Suppressor macrophage treated with lipopolysaccharide for 4 hours (primary cell): ENCODE measurements at regions not wholly inside any gene's neighbourhood (a gene's known extent, or its start where the extent isn't known, plus 50 kb on each side); places are given as distances from the start of the nearest gene placed in this dataset.

Source experiments
- DNase-seq: peaks from one replicate; pipeline ENCODE4 v3.0.0-alpha.2; 2020

DNA sequence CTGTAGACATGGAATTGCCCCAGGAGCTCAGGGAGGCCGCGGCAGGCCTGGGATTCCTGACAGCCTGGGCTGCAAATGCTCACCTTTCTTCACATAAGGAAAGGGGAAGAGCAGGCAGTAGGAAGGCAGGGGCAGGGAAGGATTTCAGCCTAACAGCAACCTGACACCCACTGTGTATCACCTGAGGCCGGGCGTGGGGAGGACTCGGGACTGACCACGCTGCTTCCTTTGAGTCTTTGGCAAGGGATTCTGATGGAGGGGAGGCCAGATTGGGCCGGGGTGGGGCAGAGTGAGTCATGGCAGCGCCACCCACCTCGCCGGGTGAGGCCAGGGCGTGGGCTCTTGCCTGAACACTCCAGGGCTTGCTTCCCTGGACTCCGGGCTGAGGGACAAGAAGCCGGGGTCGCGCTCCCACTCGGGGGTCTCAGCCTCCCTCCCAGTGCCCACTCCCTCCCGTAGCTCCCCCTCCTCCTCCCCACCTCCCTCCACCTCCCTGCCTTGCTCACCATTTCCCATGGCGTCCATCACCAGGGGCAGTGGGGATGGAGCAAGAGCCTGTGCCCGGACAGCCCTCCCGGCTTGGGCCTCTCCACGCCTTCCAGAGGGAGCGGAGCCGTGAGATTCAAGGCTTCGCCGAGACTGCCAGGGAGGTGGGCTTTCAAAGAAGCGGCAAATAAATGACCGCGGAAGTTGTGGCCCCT lies 247.9 kb upstream of the RTL1 start:
- DNase-seq, result no peak

DNA sequence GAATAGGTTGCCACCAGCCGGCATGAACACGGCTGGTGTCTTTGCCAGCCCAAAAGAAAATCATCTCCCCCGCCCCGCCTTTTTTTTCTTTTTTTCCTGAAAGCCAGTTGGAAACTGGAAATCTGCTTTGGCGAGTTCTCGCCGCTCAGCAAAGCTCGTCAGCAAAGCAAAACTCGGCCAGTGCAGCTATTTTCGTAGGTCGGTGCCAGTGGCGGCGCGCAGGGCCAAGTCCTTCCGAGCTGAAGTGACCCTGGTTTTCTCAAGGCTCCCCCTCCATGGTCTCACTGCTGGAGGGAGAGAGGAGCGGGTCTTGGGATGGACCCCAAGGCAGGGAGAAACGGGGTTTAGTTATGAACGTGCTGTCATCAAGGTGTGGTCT lies 248.4 kb upstream of the RTL1 start:
- DNase-seq, result no peak

DNA sequence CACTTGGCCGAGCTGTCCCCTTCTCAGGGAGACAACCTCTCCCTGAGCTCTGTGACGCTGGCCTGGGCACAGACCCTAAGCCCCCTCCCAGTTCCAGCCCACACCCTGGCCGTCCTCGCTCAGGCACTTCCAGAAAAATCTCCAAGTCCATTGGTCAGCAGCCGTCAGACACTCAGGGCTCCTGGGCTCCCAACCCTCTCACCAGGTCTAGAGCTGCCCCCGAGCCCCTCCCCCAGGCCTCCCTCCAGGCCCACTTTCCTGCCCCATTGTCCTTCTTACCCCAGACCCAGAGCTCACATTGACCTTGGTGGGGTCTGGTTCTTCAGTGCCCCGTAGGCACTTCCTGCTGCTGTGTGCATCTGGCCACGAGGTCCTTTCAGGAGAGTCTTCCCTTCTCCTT lies 249.3 kb upstream of the RTL1 start:
- DNase-seq, result no peak

DNA sequence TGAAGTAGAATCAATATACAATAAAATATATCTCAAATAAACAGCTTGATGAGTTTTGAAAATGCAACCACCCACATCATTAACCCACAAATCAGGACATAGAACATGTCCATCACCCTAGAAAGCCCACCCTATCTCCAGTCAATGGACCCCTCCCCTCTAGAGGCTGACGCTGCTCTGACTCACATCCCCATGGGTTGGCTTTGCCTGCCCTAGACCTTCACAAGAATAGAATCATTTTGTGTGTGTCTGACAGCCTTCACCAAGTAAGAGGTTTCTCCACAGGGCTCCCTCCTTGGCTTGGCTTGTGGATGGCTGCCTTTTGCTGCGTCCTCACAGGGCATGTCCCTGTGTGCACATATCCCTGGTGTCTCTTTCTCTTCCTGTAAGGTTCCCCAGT lies 250.2 kb upstream of the RTL1 start:
- DNase-seq, result no peak

DNA sequence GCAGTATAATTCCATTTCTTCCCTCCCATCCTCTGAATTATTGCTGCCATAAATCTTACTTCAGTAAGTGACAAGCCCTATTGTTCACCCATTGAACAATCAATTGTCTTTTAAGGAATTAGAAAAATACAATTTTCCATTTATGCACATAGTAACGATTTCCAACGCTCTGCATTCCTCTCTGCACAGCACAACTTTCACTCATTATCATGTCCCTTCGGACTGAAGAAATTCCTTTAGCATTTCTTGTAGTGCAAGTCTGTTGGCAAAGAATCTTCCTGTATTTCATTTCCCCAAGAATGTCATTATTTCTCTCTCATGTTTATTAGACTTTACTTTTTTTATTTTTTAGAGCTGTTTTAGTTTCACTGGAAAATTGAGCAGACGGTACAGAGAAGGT lies 252.1 kb upstream of the RTL1 start:
- DNase-seq, result no peak

DNA sequence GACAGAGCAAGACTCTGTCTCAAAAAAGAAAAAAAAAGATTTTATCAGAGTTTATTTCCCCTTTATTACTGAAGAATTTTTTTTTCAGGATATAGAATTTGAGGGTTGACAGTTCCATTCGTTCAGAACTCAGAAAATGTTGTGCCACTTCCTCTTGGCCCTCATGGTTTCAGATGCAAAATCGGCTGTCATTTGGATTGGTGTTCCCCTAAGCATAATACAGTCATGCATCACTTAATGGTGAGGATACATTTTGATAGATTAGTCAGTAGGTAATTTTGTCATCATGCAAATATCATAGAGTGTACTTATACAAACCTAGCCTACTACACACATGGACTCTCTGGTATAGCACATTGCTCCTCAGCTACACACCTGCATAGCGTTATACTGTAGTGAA lies 263.9 kb upstream of the RTL1 start:
- no peak for DNase-seq

DNA sequence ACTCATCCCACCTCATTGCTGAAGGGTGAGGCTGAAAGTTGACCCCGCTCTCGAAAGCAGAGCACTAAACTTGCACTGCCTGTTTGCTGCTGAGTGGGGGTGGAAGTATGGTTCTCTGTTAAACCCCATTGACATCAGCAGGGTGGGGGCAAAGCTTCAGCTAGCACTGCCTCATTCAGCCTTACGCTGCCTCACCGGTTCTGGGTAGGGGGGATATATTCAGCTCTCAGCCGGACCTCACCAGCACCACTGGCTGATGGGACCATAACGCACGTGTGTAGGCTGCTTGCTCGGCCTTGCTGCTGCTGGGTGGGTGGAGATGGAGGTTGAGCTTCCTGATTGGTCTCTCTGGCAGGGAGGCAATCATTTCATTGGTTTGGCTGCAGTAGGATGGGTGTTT lies 265.7 kb upstream of the RTL1 start:
- DNase-seq, result no peak

DNA sequence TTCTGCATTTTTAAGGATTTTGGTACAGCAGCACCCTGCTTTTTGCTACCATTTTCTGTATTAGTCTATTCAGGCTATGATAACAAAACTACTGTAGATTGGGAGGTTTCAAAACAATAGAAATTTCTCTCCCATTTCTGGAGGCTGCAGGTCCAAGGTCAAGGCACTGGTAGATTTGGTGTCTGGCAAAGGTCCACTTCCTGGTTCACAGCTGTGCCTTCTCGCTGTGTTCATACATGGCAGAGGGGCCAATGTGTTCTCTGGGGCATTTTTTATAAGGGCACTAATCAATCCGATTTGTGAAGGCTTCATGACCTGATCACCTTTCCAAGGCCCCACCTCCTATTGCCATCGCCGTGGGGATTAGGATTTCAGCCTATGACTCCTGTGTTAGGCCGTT lies 268.1 kb upstream of the RTL1 start:
- DNase-seq, result no peak

DNA sequence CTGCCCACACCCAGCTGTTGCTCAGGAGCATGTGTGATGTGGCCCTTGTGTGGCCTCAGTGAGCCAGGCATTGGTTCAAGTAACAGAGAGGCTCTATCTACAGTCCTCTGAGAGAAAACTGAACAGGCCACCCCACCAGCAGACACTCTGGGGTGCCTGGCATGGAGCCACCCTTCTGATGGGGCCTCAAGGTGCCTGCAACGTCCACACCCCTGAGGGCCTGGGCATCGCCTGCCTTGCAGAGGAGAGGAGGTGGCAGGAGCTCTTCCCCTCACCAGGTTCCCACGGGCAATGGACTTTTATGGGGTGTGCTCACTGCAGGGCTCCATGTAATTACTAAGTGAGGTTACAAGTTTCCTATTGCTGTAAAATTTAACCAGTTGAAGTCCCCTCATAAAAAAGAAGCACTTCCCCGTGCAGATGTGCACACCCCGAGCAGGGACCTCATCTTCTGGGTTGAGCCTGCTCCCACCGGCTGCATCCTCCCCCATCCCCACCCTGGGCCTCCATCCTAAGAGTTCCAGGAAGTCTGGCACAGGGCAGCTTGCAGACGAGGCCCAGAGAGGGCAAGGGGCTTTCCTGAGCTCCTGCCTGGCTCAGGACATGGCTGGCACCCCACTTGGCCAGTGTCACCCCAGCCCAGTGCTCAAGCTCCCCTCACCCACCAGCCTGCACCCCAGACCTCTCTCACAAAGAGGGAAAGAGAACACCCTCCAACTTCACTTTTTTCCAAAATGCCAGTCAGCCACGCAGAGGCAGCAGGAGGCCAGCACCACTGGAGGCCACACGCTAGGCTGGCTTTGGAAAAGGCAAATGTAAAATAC lies 270.4 kb upstream of the RTL1 start:
- DNase-seq, result no peak

DNA sequence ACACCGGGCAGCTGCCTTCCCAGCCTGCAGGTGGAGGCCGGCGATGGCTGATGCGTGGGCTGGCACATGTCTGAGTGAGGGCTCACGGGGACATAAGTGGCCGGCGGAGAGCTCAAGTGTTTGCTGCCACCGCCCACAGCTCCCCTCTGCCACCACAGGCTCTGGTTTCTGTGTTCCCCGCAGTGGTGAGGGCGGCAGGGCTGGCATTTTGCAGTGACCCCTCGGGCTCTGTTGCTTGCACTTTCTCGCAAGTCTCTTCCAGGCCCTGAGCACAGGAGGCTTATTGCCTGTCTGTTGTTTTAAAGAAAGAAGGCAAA lies 271.0 kb upstream of the RTL1 start:
- DNase-seq, result no peak

DNA sequence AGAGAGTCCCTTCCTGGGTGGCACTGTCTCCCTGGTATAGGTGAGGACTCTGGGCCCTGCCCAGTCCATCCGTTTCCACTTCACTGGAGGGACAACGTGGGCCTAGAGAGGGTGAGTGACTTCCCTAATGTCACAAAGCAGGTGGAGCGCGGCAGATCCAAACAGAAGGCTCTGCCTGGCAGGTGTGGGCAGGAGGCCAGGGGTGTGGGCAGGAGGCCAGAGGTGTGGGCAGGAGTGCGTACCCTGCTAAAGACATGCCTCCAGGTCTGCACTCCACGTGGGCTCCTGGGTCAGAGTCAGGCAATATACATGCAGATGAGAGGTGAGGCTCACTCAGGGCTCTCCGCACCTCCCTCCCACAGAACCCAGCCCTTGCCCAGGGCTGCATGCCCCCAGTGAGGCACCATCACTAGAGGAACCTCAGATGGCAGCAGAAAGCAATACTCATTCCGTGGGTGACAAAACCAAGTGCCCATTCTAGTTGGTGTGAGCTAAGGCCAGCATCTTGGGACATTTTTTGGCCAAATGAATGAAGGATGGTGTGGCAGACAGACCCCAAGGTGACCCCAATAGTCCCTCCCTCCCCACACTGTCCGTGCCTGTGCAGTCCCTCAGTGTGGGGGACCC lies 271.6 kb upstream of the RTL1 start:
- no peak for DNase-seq

DNA sequence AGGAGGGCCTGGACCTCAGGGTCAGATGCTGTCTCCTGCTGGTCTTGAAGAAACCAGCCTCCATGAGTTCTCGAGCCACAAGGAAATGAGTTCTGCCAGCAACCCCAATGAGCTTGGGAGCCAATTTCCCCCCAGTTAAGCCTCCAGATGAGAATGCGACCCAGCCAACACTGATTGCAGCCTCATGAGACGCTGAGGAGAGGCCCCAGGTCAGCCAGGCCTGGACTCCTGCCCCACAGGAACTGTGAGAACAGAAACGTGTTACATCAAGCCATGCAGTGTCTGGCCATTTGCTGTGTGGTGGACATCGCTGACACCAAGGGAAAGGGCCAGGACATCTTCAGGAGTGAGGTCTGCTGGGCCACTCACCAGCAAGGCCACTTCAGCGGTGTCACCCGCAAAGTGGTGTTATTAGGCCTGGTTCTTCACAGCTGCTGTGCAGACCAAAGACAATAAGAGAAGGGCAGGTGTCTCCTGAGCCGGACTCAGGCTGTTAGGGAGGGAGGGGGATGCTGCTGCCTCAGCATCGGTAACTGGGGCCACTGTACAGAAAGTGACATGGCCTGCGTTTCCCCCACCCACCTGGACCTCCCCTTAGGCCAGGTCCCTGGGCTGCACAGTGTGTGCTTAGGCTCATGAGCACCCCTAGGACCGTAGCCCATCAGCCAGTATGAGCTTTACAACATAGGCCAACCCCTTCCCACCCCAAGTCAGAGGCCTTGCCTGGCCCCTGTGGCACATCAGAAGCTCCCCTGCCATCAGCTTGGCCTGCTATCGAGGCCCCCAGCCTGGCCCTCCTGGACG lies 272.4 kb upstream of the RTL1 start:
- no peak for DNase-seq

DNA sequence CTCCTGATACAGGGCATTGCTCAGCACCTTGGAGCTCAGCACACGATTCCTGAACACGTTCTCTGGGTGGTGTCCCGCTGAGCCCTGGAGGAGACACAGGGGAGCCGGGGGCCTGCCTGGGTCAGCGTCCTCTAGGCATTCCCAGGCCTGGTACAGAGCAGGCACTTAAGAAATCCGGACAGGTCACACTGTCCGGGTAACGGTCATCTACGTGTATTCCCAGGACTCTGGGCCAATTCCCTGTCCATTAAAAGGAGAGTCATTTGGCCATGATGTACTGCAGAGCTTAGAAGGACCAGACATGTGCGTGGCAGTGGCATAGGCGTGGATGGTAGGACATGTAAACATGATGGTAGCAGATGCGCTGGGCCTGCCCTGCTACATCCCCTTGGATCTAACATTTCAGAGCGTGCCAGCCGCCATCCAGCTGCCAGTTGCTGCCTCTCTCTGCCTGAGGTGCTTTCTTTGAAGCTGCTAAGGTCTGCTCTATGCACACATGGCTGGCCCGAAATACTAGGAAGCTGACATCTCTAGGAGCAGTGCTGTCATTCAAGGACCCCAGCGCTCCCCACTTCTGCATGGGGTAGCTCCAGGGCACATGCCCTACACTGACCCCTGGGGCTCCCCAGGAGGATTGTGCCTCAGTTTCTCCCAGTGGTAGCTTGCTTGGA lies 273.1 kb upstream of the RTL1 start:
- no peak for DNase-seq

DNA sequence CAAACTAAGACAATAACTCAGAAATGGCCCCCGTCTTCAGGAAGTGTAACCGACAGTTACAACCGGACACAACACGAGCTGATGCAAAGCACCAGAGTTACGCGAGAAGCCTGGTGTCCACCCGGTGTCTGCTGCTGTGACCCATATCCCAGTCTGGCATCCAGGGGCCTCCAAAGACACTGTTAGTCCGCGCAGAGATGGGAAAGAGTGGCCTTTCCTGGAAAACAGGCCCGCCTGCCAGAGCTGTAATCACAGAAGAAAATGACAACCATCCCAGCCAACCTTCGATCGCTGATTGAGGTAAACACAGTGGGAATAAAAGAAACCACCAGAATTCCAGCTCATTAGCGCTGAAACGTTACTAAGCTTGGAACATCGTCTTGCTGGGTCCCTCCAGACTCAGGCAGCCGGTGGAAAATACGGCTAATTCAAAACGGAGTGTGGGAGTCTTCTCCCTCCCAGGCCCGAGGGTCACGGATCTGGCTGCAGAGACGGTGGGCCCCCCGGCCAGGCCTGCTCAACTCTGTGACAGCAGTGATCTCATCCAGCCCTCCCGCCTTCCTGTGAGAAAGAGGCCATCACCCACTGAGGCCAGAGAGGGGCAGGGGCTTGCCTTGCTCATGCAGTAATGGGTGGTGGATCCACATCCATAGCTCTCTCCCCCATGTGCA lies 273.9 kb upstream of the RTL1 start:
- DNase-seq, result no peak

DNA sequence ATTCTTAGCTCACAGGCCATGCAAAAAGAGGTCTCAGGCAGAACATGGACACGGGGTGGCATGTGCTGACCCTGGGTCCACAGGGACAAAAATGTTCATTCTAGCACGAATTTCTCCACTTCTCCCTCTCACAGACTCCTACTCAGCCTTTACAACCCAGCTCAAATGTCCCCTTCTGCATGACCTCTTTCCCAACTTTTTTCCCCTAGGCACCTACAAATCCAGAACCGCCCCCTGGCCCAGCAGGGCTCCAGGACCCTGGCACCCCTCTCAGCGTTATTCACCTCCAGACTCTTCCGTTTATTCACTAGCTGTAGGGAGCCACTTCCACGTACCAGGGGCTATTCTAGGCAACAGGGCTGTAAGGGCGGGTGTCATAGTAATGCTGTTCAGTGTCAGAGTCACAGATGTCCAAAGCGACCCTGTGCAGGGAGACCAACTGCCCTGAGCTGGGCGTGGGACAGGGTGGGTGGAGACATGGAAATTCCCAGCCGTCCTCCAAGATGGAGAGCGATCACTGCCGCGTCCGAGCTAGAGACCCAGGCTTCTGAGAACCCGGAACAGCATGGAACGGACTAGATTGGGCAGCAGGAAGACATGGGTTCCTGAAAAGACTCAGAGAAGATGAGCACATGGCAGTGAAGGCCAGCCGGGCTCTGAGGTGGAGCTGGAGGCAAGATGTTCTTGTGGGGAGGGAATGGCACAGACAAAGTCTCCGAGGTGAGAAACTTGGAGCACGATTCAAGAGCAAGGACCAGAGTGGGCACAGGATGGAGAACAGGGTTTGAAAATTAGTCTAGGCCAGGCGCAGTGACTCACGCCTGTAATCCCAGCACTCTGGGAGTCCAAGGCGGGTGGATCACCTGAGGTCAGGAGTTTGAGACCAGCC lies 274.9 kb upstream of the RTL1 start:
- DNase-seq, result no peak

DNA sequence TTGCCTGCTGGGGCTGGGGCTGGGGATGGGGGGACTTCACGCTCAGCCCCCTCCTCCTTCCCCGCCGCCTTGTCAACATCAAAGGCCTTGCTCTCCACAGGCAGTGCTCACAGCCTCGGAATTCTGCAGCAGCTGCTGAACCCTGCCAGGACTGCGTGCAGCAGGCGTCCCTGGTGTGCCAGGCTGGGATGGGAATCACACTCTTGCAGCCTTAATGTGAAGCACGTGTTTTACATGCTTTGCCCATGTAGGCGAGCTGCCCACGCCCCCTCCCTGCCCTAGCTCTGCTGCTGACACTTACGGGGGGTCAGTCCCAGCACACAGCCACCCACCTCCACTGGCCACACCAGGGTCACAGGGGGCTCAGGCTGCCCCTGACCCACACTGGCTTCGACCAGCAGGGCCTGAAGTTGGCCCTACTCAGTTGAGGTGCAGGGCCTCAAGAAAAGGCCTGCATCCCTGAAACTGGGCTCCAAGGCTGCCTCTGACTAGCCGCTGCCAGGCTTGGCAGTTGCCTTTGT lies 276.2 kb upstream of the RTL1 start:
- DNase-seq, result no peak

DNA sequence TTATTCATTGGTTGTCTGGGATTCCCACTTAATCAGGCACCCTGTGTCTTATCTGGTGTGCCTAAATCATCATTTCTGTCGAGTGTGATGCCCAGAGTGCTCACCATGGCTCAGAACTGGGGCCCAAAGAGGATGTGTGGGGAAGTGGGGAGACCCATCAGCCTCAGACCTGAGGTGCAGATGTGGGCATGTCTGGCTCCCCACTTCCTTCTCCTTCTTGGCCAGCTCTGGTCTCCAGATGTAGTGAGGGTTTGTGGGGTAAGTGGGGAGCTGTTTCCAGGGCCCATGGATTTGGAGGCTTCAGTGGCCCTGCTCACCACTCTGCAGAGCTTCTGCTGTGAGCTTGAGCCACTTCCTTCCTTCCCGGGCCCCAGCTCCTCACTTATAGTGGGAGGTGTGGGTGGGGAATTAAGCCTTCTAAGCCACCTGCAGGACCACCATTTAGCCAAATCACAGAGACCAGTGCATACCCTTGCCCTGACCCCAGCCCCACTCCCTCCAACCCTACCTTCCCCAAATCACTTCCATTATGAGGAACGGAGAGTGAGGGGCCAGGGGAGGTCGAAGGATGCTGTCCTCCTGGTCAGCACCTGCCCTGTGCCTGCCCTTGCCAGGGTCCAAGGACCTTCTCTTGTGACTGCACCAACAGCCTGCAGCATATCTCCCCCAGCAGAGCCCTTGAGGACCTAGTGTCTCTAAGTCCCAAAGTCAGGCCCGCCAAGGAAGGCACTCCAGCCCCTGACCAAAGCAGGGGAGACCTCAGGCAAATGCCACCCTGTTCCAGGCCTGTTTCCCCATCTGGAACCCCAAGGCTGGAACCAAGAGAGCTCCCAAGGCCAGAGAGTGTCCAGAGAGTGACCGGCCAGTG lies 278.2 kb upstream of the RTL1 start:
- DNase-seq, result no peak

DNA sequence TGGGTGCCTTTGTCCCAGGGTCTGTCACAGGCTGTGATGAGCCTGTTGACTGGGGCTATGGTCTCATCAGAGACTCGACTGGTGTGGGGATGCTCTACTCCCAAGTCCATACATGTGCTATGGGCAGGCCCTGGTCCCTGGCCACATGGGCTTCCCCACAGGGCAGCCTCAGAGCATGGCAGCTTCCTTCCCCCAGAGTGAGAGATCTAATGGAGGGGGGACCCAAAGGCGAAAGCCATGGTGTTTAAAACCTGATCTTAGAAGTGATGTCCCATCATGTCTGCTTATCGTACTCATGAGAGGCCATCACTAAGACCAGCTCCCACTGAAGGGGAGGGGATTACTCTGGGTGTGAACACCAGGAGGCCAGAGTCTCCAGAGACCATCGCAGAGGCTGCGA lies 279.0 kb upstream of the RTL1 start:
- no peak for DNase-seq

DNA sequence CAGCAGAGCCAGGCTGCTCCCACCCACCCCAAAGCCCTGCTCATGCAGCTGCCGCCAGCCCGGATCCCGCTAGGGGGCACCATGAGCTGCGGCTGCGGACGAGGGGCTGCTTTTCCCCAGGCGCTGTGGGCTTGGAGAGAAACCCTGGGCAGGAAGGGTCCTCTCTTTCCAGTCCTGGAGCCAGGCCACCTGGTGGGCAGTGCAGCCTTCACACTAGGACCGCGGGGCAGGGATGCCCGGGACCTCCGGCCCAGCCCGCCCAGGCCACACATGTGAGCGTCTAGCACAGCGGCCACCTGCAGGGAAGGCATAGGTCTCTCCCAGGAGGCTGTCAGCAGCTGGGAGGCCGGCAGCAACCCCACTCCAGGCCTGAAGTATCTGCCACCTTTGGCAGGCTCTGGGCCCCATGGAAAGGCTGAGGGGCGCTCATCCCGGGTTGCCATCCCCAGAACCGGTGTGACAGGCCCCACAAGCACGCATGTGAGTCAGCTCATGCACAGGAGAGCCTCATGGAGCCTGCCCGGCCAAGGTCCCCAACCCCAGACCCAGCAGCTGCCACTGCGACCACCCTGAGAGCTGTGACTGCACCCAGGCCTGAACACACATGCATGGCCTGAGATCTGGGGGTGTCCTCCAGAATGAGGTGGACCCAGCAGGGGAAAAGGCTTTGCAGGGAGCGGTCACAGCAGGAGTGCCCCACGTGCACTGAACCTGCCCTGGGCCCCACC lies 280.0 kb upstream of the RTL1 start:
- DNase-seq, result no peak

DNA sequence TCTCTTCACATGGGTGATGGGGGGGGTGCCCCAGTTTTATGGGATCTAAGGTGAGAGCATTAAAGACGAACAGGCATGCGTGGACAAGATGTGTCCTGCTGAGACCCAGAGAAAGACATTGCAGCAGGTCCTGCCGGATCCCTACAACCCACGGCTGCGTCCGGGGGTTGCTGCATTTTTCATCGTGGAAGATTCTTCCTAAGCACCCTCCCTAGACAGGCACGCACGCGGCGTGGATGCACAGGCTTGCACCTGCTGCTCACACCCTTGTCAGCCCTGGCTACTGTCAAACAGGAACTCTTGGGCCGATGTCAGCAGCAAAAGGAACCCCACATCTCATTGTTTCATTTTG lies 280.6 kb upstream of the RTL1 start:
- no peak for DNase-seq
